LNCAP (cell line): ENCODE measurements at regions not wholly inside any gene's neighbourhood (a gene's known extent, or its start where the extent isn't known, plus 50 kb on each side); places are given as distances from the start of the nearest gene placed in this dataset.

Experiments used
- CTCF ChIP-seq: fragments of 450-650 bp; IDR thresholded peaks from 2 replicates; pipeline ENCODE4 v1.5.1; 2017; ENCODE audit warnings: mild to moderate bottlenecking

- no peak for TF ChIP-seq CTCF
These were observed 607.3 kb upstream of the CITED2 start for GRCh38 chr6:139981768-139982181.

- no peak for TF ChIP-seq CTCF
These were observed 606.7 kb upstream of the CITED2 start for GRCh38 chr6:139981066-139981624.

GRCh38 chr6:139979021-139979725 is 604.7 kb upstream of the CITED2 start:
- no peak for TF ChIP-seq CTCF

GRCh38 chr6:139977887-139978332 is 603.5 kb upstream of the CITED2 start:
- TF ChIP-seq CTCF = no peak

- no peak for TF ChIP-seq CTCF
These were observed 599.4 kb upstream of the CITED2 start for GRCh38 chr6:139973669-139974344.

- TF ChIP-seq CTCF = no peak
These were observed 597.7 kb upstream of the CITED2 start for GRCh38 chr6:139972116-139972515.

GRCh38 chr6:139970591-139970991 is 596.1 kb upstream of the CITED2 start:
- TF ChIP-seq CTCF = no peak
